ENCODE measurements at regions not wholly inside any gene's neighbourhood (a gene's known extent, or its start where the extent isn't known, plus 50 kb on each side); places are given as distances from the start of the nearest gene placed in this dataset.

DNA sequence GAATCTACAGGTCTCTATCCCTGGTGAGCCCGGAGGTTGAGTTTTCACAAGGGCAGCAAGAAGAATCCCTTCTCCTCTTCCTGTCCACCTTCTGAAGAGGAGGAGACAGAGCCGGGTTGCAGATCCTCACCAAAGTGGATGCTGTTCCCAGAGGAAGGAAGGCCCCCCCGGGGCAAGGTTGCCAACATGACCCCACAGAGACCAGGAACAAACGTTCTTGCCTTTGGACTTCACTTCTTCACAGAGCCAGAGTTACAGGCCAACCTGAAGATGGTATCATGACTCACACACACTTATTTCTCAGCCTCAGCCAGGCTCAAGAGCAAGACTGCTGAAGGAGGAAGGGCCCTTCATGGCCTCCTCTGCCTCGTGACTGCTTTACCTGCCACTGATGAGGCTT, 384.3 kb downstream of the CD83 start:
- TF ChIP-seq, protein P1, sequence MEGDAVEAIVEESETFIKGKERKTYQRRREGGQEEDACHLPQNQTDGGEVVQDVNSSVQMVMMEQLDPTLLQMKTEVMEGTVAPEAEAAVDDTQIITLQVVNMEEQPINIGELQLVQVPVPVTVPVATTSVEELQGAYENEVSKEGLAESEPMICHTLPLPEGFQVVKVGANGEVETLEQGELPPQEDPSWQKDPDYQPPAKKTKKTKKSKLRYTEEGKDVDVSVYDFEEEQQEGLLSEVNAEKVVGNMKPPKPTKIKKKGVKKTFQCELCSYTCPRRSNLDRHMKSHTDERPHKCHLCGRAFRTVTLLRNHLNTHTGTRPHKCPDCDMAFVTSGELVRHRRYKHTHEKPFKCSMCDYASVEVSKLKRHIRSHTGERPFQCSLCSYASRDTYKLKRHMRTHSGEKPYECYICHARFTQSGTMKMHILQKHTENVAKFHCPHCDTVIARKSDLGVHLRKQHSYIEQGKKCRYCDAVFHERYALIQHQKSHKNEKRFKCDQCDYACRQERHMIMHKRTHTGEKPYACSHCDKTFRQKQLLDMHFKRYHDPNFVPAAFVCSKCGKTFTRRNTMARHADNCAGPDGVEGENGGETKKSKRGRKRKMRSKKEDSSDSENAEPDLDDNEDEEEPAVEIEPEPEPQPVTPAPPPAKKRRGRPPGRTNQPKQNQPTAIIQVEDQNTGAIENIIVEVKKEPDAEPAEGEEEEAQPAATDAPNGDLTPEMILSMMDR (IDR thresholded peaks at IDR 0.05): no peak
- no peak for TF ChIP-seq POLR2A (IDR thresholded peaks at IDR 0.05)

All from body of pancreas (tissue), 4 donors.